Activated CD4-positive, CD25-positive, alpha-beta regulatory T cell treated with anti-CD3 and anti-CD28 coated beads, Interleukin-2, amount 50 U/mL, for 24 hours (primary cell): ENCODE measurements at regions not wholly inside any gene's neighbourhood (a gene's known extent, or its start where the extent isn't known, plus 50 kb on each side); places are given as distances from the start of the nearest gene placed in this dataset.

Source experiments
- ATAC-seq, 2 donors: fragments of 150-1000 bp; cut with Tn5 transposase; one replicate each; pipeline ENCODE4 v1.10.0; 2021; ENCODE audit warnings: mild to moderate bottlenecking in 1 of 2, moderate library complexity in 1 of 2

DNA sequence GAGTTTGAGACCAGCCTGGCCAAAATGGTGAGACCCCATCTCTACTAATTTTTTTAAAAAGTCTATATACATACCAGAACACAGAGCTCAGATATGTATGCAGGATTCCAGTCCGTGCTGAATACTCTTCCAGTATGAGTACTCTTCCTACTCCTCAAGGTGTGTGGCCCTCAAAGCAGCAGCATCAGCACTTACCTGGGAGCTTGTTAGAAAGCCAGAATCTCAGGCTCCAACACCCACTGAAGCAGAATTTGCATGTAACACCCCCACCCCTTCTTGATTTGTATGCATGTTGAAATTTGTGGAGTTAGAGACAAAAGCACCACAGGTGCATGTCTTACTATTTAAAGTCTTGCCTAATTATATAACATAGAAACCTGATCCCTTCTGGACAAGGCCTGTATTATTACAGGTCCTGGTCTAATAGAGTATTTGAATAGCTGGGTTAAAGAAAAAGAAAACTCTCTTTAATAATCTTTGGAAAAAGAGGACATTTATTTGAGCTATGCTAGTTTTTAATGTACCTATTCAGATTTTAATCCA is 50.3 kb upstream of the NFE2L2 start:
- no peak for ATAC-seq

DNA sequence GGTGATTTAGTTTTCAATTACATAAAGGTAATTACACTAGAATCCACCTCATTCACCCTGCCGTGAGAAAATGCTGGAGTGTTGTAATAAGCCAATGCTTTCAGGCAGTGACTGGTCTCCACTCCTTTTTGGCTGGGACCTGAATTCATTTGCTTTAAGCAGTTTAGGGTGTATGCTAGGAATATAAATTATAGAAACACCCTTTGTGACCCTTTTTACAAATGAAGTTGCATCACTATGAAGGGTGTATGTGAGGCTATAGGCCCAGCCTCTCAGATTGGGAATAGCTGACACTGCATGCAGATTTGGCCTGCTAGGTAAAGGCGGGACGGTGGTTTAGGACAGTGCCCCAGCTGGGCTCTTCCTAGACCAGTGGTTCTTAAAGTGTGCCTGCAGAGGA is 50.8 kb upstream of the NFE2L2 start:
- no peak for ATAC-seq

DNA sequence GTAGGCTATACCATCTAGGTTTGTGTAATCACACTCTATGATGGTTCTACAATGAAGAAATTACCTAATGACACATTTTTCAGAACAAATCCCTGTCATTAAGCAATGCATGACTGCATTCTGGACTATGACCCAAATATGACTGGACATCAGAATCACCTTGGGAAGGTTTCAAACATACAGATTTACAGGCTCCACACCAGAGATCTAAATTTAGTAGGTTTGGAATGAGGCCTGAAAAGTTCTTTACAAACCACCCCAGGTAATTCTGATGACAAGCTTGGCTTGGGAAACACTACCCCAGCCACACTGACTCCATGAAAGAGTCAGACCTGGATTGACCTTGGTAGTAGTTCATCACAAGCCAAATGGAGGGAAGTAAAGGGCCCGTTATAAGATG is 52.2 kb upstream of the NFE2L2 start:
- ATAC-seq = no peak

DNA sequence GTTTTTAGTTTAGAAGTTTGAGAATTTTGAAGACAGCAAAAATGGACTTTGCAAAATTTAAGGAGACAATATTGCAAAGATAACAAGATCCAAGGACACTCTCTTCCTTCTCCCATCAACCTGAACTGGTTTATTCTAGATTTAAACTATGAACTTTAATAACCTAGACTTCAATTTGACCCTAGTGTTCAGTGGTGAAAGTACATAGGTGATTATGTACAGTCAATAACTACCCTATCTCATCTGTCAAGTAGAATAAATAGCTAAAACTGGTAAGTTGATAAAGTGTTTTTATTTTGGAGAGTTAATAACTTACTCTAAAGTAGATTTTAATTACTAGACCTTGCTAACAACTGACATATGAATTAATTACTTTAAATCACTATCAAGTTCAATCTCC is 52.9 kb upstream of the NFE2L2 start:
- ATAC-seq = no peak

DNA sequence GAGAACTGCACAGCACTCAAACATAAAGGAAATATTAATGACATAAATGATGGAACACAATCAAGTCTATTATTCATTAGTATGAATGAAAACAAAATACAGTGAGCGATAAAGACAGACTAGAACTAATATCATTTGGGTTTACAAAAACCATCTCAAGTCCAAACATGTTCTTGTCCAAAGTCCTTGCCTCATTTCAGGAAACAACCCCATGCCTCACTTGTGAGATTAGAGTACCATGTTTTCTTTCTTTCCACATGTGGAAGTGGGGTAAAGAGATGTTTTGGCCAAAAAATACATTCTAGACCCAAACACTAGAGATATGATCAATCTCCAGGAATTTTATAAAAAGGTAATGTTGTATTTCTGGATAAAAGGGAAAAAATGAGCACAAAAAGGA is 53.3 kb upstream of the NFE2L2 start:
- ATAC-seq = no peak

DNA sequence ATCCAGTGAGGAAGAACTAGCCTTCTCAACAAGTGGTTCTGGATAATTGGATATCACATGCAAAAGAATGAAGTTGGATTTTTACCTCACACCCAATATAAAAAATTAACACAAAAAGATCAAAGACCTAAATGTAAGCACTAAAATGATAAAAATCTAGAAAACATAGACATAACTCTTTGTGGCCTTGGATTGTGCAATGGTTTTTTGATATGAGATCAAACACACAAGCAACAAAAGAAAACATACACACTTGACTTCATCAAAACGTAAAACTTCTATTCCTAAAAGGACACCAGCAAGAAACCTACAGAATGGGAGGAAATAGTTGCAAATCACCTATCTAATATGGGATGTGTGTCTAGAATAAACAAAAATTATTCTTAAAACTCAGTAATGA is 54.1 kb upstream of the NFE2L2 start:
- ATAC-seq = no peak

DNA sequence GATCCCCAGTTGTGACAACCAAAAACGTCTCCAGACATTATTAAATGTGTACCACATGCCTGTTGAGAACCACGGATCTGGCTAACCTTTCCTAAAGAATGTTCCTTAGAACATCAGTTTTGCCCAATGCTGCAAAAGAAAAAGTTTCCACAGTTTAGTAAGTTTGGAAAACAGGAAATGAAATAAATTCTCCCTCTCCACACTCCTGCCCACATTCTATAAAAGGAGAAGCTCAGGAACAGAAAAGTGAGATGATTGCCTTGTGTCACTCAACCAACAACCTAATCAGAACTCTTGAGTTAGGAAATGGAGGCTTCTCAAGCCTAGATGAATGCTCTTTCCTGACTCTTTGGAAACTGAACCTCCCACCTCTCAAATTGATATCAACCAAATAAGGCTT is 56.1 kb upstream of the NFE2L2 start:
- ATAC-seq = no peak

DNA sequence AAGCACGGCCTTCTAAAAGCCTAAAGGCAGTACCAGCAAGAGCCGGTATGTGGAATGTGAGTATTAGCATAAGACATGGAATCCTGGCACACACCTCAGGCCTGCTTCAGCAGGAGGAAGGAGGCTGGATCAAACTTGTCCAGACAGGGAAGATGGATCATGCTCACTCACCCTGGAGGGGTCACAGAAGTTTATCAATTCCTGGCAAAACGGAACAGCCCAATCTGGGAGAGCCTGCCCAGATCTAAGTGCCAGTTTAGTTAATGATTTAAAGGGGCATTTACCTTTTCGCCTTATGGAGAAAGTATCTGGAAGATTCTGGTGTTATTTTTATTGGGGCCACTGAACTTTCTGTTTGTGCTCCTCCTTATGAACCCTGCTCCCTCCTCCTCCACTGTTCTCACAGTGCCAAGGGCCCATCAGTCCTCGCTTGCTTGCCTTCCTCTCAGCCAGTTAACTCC is 58.3 kb upstream of the NFE2L2 start:
- no peak for ATAC-seq

DNA sequence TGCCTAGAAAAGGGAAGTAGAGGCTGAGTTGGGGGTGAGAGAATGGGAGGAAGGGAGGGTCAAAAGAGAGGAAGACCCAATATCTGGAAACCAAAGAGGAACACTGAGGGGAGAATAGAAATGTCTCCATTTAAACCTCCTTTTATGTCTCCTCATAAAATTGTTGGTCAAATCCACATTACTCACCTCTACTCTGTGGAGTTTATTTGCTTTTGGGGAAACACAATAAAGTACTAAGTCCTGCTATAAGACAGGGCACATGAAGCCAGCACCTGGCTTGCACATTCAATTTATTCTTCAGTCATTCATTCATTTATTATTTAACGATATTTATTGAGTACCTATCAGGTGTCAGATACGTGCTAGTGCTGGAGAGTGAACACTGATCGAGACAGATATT is 60.3 kb upstream of the NFE2L2 start:
- no peak for ATAC-seq

DNA sequence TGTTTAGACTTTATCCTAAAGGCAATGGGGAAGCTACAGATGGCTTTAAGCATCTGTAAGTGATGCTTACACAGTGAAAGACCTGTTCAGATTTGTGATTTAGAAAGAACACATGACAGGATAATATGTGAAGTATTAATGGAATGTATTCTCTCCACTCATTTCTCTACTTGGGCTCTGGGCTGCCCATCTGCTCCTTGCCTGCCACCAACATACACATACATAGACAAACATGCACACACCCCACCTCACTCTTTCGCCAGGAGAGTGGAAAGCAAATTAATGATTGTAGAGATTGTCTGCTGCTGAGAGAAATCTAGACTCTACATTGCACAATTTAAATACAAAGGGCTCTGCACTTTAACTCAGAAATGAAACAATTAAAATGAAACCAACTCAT is 61.0 kb upstream of the NFE2L2 start:
- ATAC-seq = no peak

DNA sequence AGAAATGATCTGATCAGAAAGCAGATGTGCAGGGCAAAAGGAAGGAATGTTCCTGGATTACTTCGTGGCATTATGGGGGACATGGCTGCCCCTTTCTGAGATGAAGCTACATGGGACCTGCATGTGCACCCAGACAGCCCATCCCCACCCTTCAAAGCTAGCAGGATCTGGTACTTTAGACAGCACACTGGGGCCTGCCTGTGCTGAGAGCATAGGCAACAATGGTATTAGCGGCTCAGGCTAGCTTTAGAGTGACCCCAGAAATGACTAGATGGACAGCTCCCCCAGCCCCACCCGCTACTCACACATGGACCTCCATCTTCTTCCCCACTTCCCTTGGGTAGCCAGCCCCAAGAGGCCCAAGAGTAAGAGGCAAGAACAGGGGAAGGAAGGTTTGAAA is 61.5 kb upstream of the NFE2L2 start:
- no peak for ATAC-seq

DNA sequence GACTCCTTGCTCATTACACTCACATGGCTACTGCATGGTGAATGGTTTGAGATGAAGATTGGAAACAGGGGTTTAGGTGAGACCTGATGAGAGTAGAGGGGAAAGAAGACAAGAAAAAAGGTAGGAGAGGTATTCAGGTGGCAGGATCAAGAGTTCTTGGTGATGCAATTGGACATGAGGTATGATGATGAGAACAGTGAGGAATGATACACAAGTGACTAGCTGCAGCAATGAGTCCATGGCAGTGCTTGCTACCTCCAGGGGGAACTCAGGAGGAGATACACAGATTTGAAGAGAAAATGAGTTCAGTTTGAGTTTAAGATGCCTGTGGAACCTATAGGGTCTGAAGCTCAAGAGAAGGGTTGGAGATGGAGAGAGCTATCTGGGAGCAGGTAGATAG is 62.1 kb upstream of the NFE2L2 start:
- ATAC-seq = no peak

DNA sequence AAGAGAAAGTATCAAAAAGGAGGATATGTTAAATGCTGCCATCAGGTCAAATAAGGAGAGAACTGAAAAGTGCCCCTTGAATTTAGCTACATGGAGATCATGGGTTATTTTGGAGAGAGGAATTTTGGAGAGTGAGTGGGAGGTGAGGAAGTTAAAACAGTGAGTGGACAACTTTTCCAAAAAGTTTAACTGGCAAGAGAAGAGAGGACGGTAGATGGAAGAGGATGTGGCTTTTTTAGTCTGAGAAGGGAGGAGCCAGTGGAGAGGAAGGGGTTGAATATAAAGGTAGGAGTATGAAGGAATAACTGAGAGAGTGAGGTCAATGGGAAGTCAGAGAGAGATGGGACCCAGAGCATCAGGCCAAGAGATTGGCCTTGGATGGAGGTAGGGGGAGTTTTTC is 62.5 kb upstream of the NFE2L2 start:
- no peak for ATAC-seq

DNA sequence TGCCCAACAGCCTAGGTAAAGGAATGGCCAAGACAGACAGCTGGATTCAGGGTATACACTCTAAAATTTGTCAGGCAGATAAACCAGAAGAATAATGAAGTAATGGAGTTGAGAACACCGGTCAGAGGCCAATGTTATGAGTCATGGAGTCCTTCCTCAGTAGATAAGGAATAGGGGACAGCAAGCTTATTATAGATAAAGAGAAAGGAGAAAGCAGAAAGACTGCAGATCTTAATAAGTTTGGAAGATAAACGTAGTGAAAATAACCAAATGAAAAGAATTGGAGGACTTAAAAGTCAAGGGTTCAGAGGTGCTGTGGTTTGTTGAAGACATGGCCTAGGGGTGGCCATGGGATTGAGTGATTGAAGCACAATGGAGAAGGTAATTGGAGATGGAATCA is 63.5 kb upstream of the NFE2L2 start:
- no peak for ATAC-seq

DNA sequence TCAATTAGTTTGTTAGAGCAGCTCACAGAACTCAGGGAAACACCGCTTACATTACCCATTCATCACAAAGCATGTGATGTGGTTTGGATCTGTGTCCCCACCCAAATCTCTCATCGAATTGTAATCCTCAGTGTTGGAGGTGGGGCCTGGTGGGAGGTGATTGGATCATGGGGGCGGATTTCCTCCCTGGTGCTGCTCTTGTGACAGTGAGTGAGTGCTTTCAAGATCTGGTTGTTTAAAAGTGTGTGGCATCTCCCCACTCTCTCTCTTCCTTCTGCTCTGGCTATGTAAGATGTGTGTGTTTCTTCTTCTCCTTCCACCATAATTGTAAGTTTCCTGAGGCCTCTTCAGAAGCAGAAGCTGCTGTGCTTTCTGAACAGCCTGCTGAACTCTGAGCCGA is 63.5 kb upstream of the AGPS start:
- no peak for ATAC-seq

DNA sequence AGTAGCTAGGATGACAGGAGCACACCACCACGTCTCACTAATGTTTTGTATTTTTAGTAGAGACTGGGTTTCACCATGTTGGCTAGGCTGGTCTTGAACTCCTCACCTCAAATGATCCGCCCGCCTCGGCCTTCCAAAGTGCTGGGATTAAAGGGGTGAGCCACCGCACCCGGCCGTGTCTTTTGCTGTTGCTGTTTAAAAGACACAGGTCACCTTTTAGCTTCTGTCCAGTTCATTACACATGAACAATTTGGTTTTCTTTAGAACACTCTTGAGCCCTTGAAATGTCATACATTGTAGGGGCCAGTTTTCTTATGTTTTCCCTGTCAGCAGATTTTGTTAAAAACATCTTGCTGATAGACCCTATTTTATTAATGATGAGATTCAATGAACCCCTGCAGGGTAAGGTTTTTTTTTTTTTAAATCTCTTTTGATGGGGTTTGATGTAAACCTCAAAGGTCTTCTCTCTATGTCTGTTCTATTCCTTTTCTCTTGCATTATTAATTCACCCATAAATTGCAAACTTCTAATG is 61.0 kb upstream of the AGPS start:
- no peak for ATAC-seq

DNA sequence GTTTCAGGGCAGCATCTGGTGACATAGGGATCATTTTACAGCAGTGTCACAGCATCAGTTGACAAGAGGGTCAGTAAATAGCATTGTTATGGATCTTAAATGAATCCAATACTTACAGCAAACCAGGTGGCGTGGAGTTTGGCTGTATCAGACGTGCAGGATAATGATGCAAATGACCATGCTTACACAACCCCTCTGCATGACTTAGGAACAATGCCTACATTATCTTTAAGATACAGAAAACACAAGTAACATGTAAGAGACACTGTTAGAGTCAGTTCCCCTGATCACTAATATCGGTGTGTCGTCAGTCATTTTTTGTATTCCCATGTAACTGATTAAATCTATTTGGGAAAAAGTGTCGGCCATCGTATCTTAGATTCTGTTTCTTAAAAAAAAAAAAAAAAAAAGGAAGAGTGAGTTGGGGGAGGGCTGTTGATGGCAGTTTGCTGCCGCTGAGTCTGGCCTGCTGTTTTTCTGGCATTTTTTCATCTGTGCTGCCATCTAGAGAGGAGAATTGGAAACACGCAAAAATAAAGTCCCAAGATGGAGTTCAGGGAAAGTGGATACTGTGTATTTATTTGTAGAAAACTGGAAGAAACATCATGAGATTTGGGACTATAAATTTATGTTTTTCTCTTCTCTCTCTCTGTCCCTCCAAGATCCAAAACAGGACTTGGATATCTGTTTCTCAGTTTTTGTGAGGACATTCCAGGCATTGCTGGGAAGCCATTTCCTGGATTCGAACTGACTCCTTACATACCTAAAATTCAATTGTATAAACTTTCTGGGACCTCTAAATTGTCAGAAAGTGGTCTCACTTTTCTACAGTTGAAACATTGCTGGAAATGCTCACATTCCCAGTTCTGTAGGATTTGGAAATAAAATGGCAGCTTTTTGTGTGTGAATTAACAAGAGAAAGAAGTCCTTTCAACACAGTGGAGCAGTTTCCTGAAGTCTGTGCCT is 60.3 kb upstream of the AGPS start:
- peak; percentile 55 to 70 for ATAC-seq

DNA sequence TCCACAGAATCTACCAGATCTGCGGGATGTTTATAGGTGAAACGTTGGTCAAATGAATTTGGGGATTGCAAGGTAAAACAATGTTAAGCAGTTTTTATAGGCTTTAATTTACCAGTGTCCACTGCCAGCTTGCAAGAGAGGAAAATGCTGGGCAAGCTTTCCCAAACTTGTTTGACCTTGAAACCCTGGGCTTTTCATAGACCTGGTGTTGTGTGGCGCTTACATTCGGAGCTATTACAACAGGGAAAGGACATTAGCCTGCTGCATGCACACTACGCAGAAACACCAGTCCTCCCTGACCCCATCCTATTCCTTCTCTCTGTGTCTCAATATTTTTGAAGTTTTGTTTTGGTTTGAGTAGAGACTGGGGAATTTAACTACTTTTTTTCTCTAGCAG is 59.6 kb upstream of the AGPS start:
- no peak for ATAC-seq

DNA sequence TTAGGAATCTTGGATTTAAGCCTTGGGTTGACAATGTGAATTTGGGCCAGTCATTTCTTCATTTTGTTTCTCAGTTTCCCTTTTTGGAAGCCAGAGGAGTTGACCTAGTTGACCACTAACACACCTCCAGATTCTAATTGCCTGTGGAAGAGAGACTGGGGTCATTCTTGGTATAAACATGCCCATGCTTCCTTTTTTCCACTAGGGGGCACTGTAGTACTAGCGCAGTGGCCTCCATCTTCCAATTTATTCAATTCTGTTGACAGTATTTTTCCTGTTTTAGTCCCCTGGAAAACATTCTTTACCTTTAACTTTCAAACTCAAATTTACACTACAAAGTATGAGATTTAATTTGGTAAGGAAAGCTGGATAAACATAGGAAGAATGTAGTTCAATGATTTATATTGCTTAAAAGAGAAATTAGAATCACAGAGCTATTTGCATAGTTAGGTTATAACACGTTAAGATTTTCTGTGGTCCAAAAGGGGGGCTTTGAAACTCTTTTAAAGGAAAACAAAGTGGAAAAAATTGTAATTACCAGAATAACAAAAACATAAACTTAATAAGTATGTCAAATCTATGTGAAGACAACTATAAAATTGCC is 57.5 kb upstream of the AGPS start:
- ATAC-seq = peak in 1 of 2 donors; percentile 54

DNA sequence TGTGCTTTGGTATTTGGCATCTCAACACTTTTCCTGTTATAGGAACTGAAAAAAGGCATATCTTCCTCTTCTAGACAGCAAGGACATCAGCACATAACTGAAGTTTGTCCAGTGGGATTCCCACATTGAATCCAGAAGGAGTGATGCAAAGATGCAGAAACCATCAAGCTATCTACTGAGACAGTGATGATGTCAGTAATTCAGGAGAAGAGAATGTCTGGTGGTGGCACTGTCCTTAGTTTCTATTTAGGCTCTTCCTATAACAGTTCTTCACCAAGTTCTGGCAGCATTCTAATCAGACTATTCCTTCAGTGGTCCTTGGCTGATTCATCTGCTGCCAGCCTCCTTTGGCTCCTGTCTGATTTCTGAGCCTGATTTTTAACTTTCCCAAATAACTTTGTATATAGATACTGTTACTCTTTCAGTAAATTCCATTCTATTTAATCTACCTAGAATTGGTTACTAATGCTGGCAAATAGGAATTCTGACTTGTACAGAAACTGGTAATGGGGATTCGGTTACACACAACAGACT is 56.6 kb upstream of the AGPS start:
- ATAC-seq = no peak

DNA sequence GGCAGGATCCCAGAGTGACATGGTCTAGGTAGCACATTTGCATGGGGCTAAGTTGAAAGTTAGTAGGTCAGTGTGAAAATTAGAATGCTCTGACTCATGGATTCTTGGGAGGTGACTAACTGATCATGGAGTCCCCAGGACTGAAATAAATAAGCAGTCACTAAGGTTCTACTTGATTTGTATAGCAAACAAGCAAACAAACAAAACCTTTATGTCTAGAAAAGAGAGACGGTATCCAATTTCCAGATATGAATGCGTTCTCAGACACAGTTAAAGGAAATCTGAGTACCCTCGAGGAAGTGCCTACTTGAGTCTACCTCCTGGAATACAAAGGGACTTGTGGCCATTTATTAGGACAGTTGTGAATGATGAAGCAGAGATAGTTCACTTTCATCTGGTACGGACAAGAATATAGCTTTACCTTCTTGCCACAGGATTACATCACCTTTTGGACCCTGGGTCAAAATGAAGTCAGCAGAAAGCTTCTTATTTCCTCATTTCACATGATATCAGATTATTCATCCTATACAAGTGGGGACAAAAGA is 54.3 kb upstream of the AGPS start:
- peak in 1 of 2 donors; percentile 30 for ATAC-seq

DNA sequence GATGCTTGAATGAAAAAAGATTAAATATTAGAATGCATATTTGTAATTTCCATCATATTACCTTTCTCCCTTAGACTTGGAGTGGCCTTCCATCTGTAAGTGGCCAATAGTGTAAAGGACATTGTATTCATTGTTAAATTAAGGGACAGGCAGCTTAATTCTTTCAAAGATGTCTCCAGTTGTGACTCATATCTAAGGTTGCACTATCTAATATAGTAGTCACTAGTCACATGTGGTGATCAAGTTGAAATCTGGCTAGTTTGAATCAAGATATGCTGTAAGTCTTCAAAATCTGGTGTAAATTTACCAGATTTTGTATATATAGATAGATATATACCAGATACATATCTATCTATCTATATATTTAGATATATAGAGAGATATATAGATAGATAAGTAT is 52.4 kb upstream of the AGPS start:
- no peak for ATAC-seq

DNA sequence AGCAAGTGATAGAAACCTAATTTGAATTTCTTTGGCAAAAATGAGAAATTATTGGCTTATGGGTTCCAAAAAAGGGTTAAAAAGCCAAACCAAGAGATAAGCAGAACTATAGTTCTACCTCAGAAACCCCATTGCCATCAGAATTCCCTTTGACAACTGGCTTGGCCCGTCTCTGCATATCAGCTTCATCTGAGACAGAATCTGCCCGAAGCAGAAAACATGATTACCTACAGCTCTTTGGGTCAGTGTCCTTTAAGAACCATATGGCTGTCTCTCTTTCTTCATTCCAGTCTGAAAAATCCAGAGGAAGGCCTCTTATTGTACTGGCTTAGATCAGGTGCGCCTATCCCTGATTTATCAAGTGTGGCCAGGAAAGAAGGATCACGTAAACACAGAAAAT is 49.8 kb upstream of the AGPS start:
- no peak for ATAC-seq
